Non-pigmented ciliary epithelial cell (primary cell): ENCODE measurements at regions not wholly inside any gene's neighbourhood (a gene's known extent, or its start where the extent isn't known, plus 50 kb on each side); places are given as distances from the start of the nearest gene placed in this dataset.
A peak's percentile ranks its signal among the peaks of the same experiment; 100 is the strongest.
"Not testable (repeated sequence)": the region's sequence is repeated elsewhere in the genome, so short reads cannot be mapped to it uniquely, and the experiment has no call there.

Experiments used
- DNase-seq: peaks from one replicate; pipeline ENCODE4 v3.0.0-alpha.2; 2010; ENCODE audit warnings: low read depth

DNA sequence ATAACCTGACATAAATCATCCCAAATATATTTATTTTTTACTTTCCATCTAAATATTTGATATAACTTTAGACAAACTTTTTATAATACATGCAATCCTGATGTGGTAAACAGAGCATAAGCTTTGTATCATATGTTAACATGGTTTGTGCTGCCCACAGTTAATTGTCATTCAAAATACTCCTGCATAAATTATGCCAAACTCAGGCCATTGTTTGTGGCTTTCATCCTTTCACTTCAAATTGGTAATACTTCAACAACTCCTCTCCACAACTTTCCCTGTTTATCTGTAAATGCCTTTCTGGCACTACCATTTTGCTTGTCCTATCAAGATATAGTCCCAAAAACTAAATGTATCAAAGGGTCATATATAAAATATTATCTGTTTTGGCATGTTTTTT is 586.7 kb downstream of the HINT1 start:
- DNase-seq, result no peak

DNA sequence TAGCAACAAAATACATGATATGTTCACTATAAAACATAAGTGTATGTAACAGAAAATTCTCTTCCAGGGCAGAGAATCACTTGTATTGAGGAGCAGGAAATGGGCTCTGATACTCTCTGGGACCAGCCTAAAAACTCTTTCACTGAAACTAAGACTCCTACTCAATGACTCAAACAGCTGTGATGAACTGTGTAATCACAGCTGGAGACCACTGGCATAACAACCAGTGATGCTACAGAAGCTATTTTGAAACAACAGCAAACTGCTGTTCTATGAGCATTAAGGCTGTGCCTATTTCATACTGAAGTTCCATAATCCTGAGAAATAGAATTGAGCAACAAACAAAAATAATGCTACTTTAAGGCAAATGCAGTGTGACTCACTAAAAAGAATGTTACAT is 594.0 kb downstream of the HINT1 start:
- no peak for DNase-seq

- no peak for DNase-seq
These were observed 596.3 kb downstream of the HINT1 start for GRCh38 chr5:130568791-130569190.

GRCh38 chr5:130555429-130555828 is 609.6 kb downstream of the HINT1 start:
- DNase-seq, result no peak

- DNase-seq, result no peak
These were observed 614.5 kb downstream of the HINT1 start for GRCh38 chr5:130550562-130550928.

GRCh38 chr5:130549884-130550561 is 615.0 kb downstream of the HINT1 start:
- peak; percentile 50 for DNase-seq

DNA sequence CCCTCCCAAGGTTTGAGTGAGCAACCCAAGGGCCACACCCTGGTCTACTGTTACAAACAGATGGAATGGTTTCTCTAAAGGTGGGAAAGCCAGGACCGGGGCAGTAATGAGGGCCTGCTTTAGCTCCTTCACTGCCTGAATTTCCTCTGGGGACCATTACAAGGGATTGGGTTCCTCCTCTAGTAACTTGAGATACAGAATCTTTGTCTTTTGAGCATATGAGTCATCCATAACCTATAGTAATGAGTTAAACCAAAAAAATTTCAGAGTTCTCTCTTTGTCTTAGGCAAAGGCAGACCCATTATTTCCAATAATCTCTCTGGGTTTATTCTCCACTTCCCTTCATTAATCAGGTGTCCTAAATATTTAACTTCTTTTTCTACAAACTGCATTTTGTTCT is 618.8 kb downstream of the HINT1 start:
- DNase-seq, result no peak

DNA sequence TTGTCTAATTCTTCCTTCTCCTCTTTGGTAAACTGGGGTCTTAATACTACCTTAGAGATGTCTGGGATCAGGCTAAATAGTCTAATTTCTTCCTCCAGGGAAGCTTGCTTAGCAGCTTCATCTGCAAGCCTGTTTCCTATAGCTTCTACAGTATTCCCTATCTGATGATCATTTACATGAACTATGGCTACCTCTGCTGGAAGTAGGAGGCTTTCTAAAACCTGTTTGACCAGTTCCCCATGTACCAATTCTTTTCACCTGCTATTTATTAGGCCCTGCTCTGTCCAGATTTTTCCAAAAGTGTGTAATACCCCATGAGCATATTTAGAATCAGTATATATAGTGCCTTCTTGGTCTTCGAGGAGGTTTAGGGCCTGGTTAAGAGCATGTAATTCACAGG is 619.8 kb downstream of the HINT1 start:
- no peak for DNase-seq

- DNase-seq, result no peak
These were observed 623.3 kb downstream of the HINT1 start for GRCh38 chr5:130541617-130542221.

DNA sequence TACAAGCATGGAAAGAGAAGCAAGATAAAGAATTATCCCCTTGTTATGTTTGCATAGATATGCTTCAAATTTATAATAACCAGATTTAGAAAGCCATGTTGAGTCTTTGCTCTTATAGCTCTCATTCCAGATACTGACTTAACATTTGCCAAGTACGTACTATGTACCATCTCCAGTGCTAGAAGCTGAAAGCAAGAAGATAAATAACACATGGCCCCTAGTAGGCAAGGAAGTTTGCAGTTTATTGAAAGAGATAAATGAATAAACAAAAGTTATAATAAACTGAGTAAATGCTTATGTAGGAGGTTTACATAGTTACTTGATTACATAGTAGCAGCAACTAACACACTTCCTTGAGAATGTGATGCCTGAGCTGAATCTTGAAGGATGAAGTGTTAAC is 628.4 kb downstream of the HINT1 start:
- no peak for DNase-seq

GRCh38 chr5:130532786-130533185 is 628.5 kb downstream of the CHSY3 start:
- DNase-seq, result no peak

- no peak for DNase-seq
These were observed 625.5 kb downstream of the CHSY3 start for GRCh38 chr5:130529511-130530485.

DNA sequence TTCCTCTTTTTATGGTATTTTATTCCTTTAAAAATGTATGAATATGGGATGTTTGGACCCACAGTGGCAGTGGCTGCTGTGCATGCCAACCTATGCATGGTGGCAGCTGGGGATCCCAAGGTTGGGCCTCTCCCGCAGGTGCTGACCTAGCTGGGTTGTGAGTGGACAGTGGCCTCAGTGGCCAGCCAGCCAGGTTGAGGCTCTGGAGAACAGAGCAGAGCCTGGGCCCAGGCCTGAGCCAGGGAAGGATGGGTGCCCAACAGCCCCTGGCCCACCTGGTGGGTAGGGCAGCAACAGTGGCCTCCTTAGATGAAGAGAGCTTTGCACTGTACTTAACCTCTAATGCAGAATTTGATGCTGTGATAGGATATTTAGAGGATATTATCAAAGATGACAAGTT is 624.8 kb downstream of the CHSY3 start:
- DNase-seq, result no peak

- DNase-seq, result peak; percentile 34
These were observed 624.2 kb downstream of the CHSY3 start for GRCh38 chr5:130528474-130528873.

DNA sequence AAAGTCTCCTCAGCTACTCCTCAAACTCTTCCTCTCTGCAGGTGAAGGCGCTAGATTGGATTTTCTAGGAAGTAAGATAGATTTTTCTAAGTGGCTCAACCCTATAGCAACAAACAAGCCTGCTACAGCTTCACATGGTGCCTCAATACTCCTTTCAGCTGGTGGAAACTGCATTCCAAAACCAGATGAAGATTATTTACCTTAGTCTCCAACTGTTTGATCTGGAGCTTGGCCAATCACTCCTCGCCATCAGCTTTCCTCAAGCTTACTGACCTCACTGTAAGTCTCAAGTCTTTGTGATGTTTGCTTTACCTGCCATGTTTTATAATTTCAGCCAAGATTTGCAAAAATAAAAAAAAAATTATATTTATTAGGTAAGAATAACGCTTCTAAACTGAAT is 622.4 kb downstream of the CHSY3 start:
- peak; percentile 59 for DNase-seq

DNA sequence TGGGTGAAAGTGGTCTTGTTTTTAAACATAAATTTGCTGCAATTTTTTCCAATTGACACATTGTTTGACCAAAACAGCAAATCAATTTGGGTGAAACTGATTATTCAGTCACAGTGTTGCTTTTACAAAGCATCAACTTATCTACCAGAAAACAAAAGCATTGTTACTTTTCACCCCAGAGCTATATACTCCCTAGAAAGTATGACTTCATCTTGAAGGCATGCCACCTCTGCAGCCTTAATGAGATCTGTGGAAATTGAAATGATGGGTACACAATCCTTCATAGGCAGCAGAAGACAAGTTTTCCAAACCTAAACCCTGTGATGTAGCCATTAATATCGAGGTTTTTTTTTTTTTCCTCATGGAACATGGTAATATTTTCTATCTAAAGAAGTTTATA is 615.9 kb downstream of the CHSY3 start:
- peak; percentile 14 for DNase-seq

DNA sequence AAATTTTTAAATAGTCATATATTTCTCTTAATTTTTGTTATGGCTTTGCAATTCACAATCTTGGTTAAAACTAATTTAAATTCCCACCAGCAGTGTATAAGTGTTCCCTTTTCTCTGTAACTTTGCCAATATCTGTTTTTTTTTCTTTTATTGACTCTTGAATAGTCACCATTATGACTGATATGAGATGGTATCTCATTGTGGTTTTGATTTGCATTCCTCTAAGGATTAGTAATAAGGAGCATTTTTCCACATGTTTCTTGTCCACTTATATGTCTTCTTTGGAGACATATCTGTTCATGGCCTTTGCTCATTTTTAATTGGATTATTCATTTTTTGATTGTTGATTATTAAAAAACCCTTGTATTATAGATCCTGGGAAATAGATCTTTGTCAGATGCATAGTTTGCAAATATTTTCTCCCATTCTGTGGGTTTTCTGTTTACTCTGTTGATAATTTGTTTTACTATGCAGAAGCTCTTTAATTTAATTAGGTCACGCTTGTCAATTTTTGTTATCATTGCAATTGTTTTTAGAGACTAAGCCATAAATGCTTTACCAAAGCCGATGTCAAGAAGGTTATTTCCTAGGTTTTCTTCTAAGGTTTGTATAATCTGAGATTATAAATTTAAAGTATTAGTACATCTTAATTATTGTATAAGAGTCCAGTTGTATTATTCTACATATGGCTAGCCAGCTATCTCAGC is 610.9 kb downstream of the CHSY3 start:
- DNase-seq, result peak; percentile 65

GRCh38 chr5:130502702-130503101 is 598.4 kb downstream of the CHSY3 start:
- no peak for DNase-seq

GRCh38 chr5:130501151-130501865 is 597.0 kb downstream of the CHSY3 start:
- DNase-seq, result no peak

DNA sequence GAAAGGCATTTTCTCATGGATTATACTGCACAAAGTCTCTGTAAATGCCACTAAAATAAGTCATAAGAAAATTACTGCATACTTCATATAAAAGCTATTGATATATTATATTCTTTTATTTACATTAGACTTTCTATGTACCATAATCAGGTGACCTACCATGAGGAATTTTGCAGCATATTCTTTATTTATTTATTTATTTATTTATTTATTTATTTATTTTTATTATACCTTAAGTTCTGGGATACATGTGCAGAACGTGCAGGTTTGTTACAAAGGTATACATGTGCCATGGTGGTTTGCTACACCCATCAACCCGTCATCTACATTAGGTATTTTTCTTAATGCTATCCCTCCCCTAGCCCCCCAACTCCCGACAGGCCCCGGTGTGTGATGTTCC is 596.2 kb downstream of the CHSY3 start:
- DNase-seq, result not testable (repeated sequence)

- no peak for DNase-seq
These were observed 592.0 kb downstream of the CHSY3 start for GRCh38 chr5:130496215-130496614.

- no peak for DNase-seq
These were observed 584.0 kb downstream of the CHSY3 start for GRCh38 chr5:130488252-130488651.
